Smooth muscle cell (in vitro differentiated cells): ENCODE measurements at regions not wholly inside any gene's neighbourhood (a gene's known extent, or its start where the extent isn't known, plus 50 kb on each side); places are given as distances from the start of the nearest gene placed in this dataset.

Experiments
- DNase-seq: peaks from one replicate; lab custom pipeline; 2025; ENCODE audit not compliant: unreplicated experiment; lab: John Stamatoyannopoulos, UW
- H2AFZ ChIP-seq: fragments of 200-600 bp; sonication (generic); 2 replicates; pipeline ENCODE4 v1.6.0; 2016; ENCODE audit warnings: antibody characterized with exemption, low read depth, mild to moderate bottlenecking
- H3F3A ChIP-seq: fragments of 200-600 bp; sonication (generic); 2 replicates; pipeline ENCODE4 v1.6.0; 2017; ENCODE audit warnings: antibody characterized with exemption, low read depth
- H3K27ac ChIP-seq: fragments of 200-600 bp; sonication (generic); 2 replicates; pipeline ENCODE4 v1.5.1; 2016; ENCODE audit warnings: low read depth, mild to moderate bottlenecking
- H3K27me3 ChIP-seq: fragments of 200-600 bp; sonication (generic); 2 replicates; pipeline ENCODE4 v1.6.1; 2016; ENCODE audit warnings: low read depth, mild to moderate bottlenecking
- H3K36me3 ChIP-seq: fragments of 200-600 bp; sonication (generic); 2 replicates; pipeline ENCODE4 v1.5.1; 2016; ENCODE audit warnings: low read depth
- H3K4me1 ChIP-seq: fragments of 200-600 bp; sonication (generic); 2 replicates; pipeline ENCODE4 v1.5.1; 2016; ENCODE audit warnings: low read depth
- H3K4me2 ChIP-seq: fragments of 200-600 bp; sonication (generic); 2 replicates; pipeline ENCODE4 v1.6.0; 2016; ENCODE audit warnings: mild to moderate bottlenecking
- H3K4me3 ChIP-seq: fragments of 200-600 bp; sonication (generic); 2 replicates; pipeline ENCODE4 v1.5.1; 2016; ENCODE audit warnings: mild to moderate bottlenecking
- H3K79me2 ChIP-seq: fragments of 200-600 bp; sonication (generic); 2 replicates; pipeline ENCODE4 v1.6.0; 2016; ENCODE audit warnings: low read depth, mild to moderate bottlenecking
- H3K9ac ChIP-seq: fragments of 200-600 bp; sonication (generic); 2 replicates; pipeline ENCODE4 v1.6.0; 2016; ENCODE audit warnings: low read depth
- H3K9me3 ChIP-seq: fragments of 200-600 bp; sonication (generic); replicated peaks from 2 replicates; pipeline ENCODE4 v1.5.1; 2016; ENCODE audit warnings: low read depth
- H4K20me1 ChIP-seq: fragments of 200-600 bp; sonication (generic); 2 replicates; pipeline ENCODE4 v1.6.0; 2016; ENCODE audit warnings: low read depth
- CTCF ChIP-seq: fragments of 200-600 bp; sonication (generic); IDR thresholded peaks from 2 replicates; pipeline ENCODE4 v1.5.1; 2017; ENCODE audit warnings: borderline replicate concordance, mild to moderate bottlenecking, antibody characterized with exemption; ENCODE audit not compliant: insufficient read depth, poor library complexity, severe bottlenecking
- WGBS: methylation state at CpG from one replicate; pipeline ENCODE4 v1.1.7; 2016; ENCODE audit warnings: low lambda C conversion rate; 5-methylcytosine and 5-hydroxymethylcytosine counted together

GRCh38 chr12:94726236-94726835 lies 76.0 kb upstream of the TMCC3 start:
- Histone ChIP-seq H3K36me3 (no peaks in the 10 kb centered on the region), H3K27ac (no peak overlapping the region)
- TF ChIP-seq CTCF, result no peak

GRCh38 chr12:94725375-94726168 lies 75.2 kb upstream of the TMCC3 start:
- 78% methylated on average over 8 of the region's 8 CpGs for WGBS
- no peak for DNase-seq
- H3K9me3 ChIP-seq, result no peaks in the 10 kb centered on the region
- H3K79me2 ChIP-seq, result peaks cover 3% of the 10 kb centered on the region
- no peak overlapping the region for H2AFZ ChIP-seq
- no peak overlapping the region for H3K4me2 ChIP-seq
- no peaks in the 10 kb centered on the region for H3K27me3 ChIP-seq
- peak; percentile 8 for TF ChIP-seq CTCF
- H3K36me3 ChIP-seq, result no peaks in the 10 kb centered on the region
- peaks cover 15% of the 10 kb centered on the region for H3K4me1 ChIP-seq
- no peaks in the 10 kb centered on the region for H4K20me1 ChIP-seq
- no peak overlapping the region for H3K9ac ChIP-seq
- no peak overlapping the region for H3K27ac ChIP-seq
- H3K4me3 ChIP-seq, result no peak overlapping the region
- no peaks in the 10 kb centered on the region for H3F3A ChIP-seq

More at GRCh38 chr12:94726236-94726835, 76.0 kb upstream of the TMCC3 start:
- no peak overlapping the region for H3K4me2 ChIP-seq
- H3K9ac ChIP-seq, result no peak overlapping the region
- no peaks in the 10 kb centered on the region for H4K20me1 ChIP-seq
- no peaks in the 10 kb centered on the region for H3F3A ChIP-seq
- H3K9me3 ChIP-seq, result no peaks in the 10 kb centered on the region
- DNase-seq, result no peak
- no peaks in the 10 kb centered on the region for H3K27me3 ChIP-seq
- H3K4me1 ChIP-seq, result peaks cover 15% of the 10 kb centered on the region
- peaks cover 3% of the 10 kb centered on the region for H3K79me2 ChIP-seq
- 90% methylated on average over 10 of the region's 10 CpGs for WGBS
- no peak overlapping the region for H2AFZ ChIP-seq
- no peak overlapping the region for H3K4me3 ChIP-seq

GRCh38 chr12:94722664-94723063 lies 72.3 kb upstream of the TMCC3 start:
- WGBS, result 96% methylated on average over 3 of the region's 3 CpGs
- Histone ChIP-seq H3K27ac (no peak overlapping the region), H3K9me3 (no peaks in the 10 kb centered on the region), H3K4me2 (no peak overlapping the region), H3F3A (no peaks in the 10 kb centered on the region), H3K27me3 (no peaks in the 10 kb centered on the region), H3K4me3 (no peak overlapping the region), H3K4me1 (peaks cover 22% of the 10 kb centered on the region), H4K20me1 (no peaks in the 10 kb centered on the region), H2AFZ (no peak overlapping the region), H3K9ac (no peak overlapping the region), H3K36me3 (no peaks in the 10 kb centered on the region), H3K79me2 (peaks cover 3% of the 10 kb centered on the region)
- DNase-seq, result no peak
- no peak for TF ChIP-seq CTCF
